Stimulated activated CD4-positive, alpha-beta T cell treated with anti-CD3 and anti-CD28 coated beads, Interleukin-1b, Interleukin-23, amount 100 ng/mL, for 4 hours (primary cell): ENCODE measurements at regions not wholly inside any gene's neighbourhood (a gene's known extent, or its start where the extent isn't known, plus 50 kb on each side); places are given as distances from the start of the nearest gene placed in this dataset.
"Not testable (repeated sequence)": the region's sequence is repeated elsewhere in the genome, so short reads cannot be mapped to it uniquely, and the experiment has no call there.

ENCODE experiments used
- DNase-seq, 2 donors: peaks; one replicate each; pipeline ENCODE4 v3.0.0-alpha.2; 2020; ENCODE audit warnings: low read depth in 2 of 2

- not testable (repeated sequence) for DNase-seq
Measured at GRCh38 chr16:29296176-29296575, 110.3 kb downstream of the NPIPB11 start.

GRCh38 chr16:29294951-29295795, 111.3 kb downstream of the NPIPB11 start:
- DNase-seq = not testable (repeated sequence)

- not testable (repeated sequence) for DNase-seq
Measured at GRCh38 chr16:29294400-29294933, 112.0 kb downstream of the NPIPB11 start.

- DNase-seq = not testable (repeated sequence)
Measured at GRCh38 chr16:29293545-29293944, 113.0 kb downstream of the NPIPB11 start.

GRCh38 chr16:29292952-29293471, 113.5 kb downstream of the NPIPB11 start:
- not testable (repeated sequence) for DNase-seq

GRCh38 chr16:29291329-29292271, 114.9 kb downstream of the NPIPB11 start:
- DNase-seq = not testable (repeated sequence)

GRCh38 chr16:29290631-29291247, 115.8 kb downstream of the NPIPB11 start:
- DNase-seq = peak; percentile 27 to 32

GRCh38 chr16:29289516-29290239, 116.8 kb downstream of the NPIPB11 start:
- not testable (repeated sequence) for DNase-seq

- DNase-seq = not testable (repeated sequence)
Measured at GRCh38 chr16:29288711-29289474, 117.6 kb downstream of the NPIPB11 start.

- not testable (repeated sequence) for DNase-seq
Measured at GRCh38 chr16:29287871-29288535, 118.5 kb downstream of the NPIPB11 start.

- DNase-seq = not testable (repeated sequence)
Measured at GRCh38 chr16:29287246-29287645, 119.3 kb downstream of the NPIPB11 start.

- not testable (repeated sequence) for DNase-seq
Measured at GRCh38 chr16:29286796-29287195, 119.7 kb downstream of the NPIPB11 start.

GRCh38 chr16:29286161-29286560, 120.3 kb downstream of the NPIPB11 start:
- DNase-seq = not testable (repeated sequence)

- not testable (repeated sequence) for DNase-seq
Measured at GRCh38 chr16:29285151-29285885, 121.2 kb downstream of the NPIPB11 start.

GRCh38 chr16:29284723-29285122, 121.8 kb downstream of the NPIPB11 start:
- DNase-seq = not testable (repeated sequence)

- not testable (repeated sequence) for DNase-seq
Measured at GRCh38 chr16:29284159-29284558, 122.4 kb downstream of the NPIPB11 start.

- DNase-seq = not testable (repeated sequence)
Measured at GRCh38 chr16:29278097-29278871, 128.2 kb downstream of the NPIPB11 start.

- DNase-seq = not testable (repeated sequence)
Measured at GRCh38 chr16:29276446-29276845, 130.1 kb downstream of the NPIPB11 start.
